Thyroid gland (tissue), 4 donors: ENCODE measurements at regions not wholly inside any gene's neighbourhood (a gene's known extent, or its start where the extent isn't known, plus 50 kb on each side); places are given as distances from the start of the nearest gene placed in this dataset.

ENCODE experiments used
- DNase-seq, 2 donors: peaks; one replicate each; pipeline ENCODE4 v3.0.0-alpha.2; 2019
- H3K27ac ChIP-seq, 3 donors: fragments of 200-600 bp; sonication (generic); 1 replicate in 2 of 3; 2 replicates in 1 of 3; pipeline ENCODE4 v1.5.1; 2016 to 2019; ENCODE audit warnings: mild to moderate bottlenecking in 1 of 3, moderate library complexity in 1 of 3
- H3K27me3 ChIP-seq: fragments of 200-600 bp; sonication (generic); one replicate; pipeline ENCODE4 v1.5.1; 2019
- H3K36me3 ChIP-seq, 2 donors: fragments of 200-600 bp; sonication (generic); one replicate each; pipeline ENCODE4 v1.5.1; 2016 to 2019
- H3K4me1 ChIP-seq, 2 donors: fragments of 200-600 bp; sonication (generic); one replicate each; pipeline ENCODE4 v1.5.1; 2017 to 2019
- H3K4me3 ChIP-seq, 3 donors: fragments of 200-600 bp; sonication (generic); replicated peaks in 1 of 3; 1 replicate in 2 of 3; 2 replicates in 1 of 3; pipeline ENCODE4 v1.5.1; 2016; ENCODE audit warnings: mild to moderate bottlenecking in 1 of 3
- H3K9me3 ChIP-seq: fragments of 200-600 bp; sonication (generic); one replicate; pipeline ENCODE4 v1.5.1; 2017
- POLR2A ChIP-seq, 2 donors: fragments of 450-650 bp; IDR thresholded peaks; one replicate each; pipeline ENCODE4 v1.6.1; 2017; ENCODE audit warnings: antibody characterized with exemption in 2 of 2, mild to moderate bottlenecking in 2 of 2, moderate library complexity in 1 of 2
- WGBS, 2 donors: methylation state at CpG; one replicate each; pipeline ENCODE4 v1.1.5; 2017; 5-methylcytosine and 5-hydroxymethylcytosine counted together
- intact Hi-C: fragments of 100-400 bp; cut with DNase I; formaldehyde crosslinking; loops from one replicate; pipeline ENCODE4 v1.15.1; 2023
- TF ChIP-seq, protein P1 (sequence below), 6 experiments: fragments of 200-600 bp in 3 of 6; fragments of 450-650 bp in 3 of 6; sonication (generic) in 3 of 6; IDR thresholded peaks; one replicate each; pipeline ENCODE4 v1.5.1; 2016 to 2019; ENCODE audit warnings: antibody characterized with exemption in 6 of 6, mild to moderate bottlenecking in 2 of 6, inconsistent platforms in 1 of 6, moderate library complexity in 1 of 6

DNA sequence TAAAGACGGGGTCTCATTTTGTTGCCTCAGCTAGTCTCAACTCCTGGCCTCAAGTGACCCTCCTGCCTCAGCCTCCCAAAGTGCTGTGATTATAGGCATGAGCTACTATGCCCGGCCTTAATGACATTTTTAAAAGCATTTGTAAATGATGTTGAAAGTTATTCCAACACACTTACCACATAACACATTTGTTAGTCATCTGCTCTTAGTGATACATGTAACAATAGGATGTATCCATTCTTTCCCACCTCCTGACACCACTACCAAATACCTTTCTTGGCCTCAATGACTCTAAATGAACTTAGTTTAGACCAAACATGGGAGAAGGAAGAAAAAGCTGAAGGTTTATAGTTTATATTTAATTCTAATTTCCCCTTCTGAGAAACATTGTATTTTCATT, 59.8 kb upstream of the MEDAG start:
- DNase-seq, result no peak
- no peak overlapping the region for H3K4me3 ChIP-seq
- H3K36me3 ChIP-seq, result no peaks in the 10 kb centered on the region
- H3K27ac ChIP-seq, result no peak overlapping the region
- intact Hi-C loops, result no loop called here
- peaks cover 0 to under 1% of the 10 kb centered on the region in 2 donors for H3K4me1 ChIP-seq
- WGBS, 2 donors, result 62 to 94% methylated on average over 2 of the region's 2 CpGs
- TF ChIP-seq POLR2A (IDR thresholded peaks at IDR 0.05), result no peak
- TF ChIP-seq, protein P1, sequence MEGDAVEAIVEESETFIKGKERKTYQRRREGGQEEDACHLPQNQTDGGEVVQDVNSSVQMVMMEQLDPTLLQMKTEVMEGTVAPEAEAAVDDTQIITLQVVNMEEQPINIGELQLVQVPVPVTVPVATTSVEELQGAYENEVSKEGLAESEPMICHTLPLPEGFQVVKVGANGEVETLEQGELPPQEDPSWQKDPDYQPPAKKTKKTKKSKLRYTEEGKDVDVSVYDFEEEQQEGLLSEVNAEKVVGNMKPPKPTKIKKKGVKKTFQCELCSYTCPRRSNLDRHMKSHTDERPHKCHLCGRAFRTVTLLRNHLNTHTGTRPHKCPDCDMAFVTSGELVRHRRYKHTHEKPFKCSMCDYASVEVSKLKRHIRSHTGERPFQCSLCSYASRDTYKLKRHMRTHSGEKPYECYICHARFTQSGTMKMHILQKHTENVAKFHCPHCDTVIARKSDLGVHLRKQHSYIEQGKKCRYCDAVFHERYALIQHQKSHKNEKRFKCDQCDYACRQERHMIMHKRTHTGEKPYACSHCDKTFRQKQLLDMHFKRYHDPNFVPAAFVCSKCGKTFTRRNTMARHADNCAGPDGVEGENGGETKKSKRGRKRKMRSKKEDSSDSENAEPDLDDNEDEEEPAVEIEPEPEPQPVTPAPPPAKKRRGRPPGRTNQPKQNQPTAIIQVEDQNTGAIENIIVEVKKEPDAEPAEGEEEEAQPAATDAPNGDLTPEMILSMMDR (IDR thresholded peaks at IDR 0.05), result no peak
- no peaks in the 10 kb centered on the region for H3K9me3 ChIP-seq
- H3K27me3 ChIP-seq, result no peaks in the 10 kb centered on the region

DNA sequence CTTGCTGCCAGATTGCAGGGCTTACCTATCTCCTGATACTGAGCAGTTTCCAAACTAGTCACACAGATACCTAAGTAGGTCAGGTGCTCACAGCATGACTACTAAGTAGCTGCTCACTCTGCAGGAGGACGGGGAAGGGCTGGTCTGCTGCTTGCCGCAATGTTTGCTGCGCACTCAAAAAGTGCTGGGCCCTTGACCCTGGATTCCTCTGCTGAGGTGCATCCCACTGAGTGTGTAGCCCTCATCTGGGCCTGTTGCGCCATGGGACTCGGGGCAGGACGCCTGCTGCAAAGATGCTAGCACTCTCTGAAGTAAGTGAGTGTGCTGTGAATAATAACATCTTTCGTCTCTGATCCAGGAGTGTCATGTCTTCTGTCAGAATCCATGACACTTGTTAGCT, 59.2 kb upstream of the MEDAG start:
- Histone ChIP-seq H3K27me3 (no peaks in the 10 kb centered on the region), H3K4me1 (no peaks in the 10 kb centered on the region), H3K36me3 (no peaks in the 10 kb centered on the region), H3K9me3 (no peaks in the 10 kb centered on the region), H3K27ac (no peak overlapping the region), H3K4me3 (no peak overlapping the region)
- no peak for TF ChIP-seq POLR2A (IDR thresholded peaks at IDR 0.05)
- intact Hi-C loops, result no loop called here
- 94 to 95% methylated on average over 7 of the region's 7 CpGs for WGBS, 2 donors
- DNase-seq, result no peak

DNA sequence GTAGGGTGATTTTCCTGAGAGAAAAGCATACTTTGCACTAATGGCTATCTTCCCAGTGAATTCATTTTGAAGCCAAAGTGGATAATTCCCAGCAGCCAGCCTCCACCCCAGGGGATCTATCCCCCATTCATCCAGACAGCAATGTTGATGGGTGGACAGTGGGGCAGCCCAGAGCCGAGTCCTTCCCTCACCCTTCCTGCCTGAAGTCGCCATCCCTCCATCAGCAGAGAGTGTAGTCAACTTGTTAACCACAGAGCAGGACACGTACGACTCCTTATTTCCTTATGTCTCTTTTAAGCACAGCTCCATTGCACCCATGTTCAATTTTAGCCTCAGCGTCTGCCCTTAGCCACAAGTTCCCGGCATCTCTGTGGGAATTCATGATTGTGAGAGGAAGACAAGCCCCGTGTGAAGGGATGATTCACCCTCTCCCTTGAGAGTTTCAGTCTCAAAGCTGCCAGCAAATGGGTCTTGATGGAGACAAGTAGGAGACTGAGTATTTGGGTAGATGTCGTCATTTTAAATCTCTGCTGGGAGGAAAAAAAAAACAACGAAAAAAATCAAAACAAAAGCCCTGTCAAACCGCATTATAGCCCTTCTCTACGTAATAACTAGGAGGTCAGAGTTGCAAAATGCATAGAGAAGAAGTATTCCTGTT, 58.3 kb upstream of the MEDAG start:
- H3K27me3 ChIP-seq, result no peaks in the 10 kb centered on the region
- DNase-seq, result no peak
- no peaks in the 10 kb centered on the region for H3K9me3 ChIP-seq
- H3K4me1 ChIP-seq, result no peaks in the 10 kb centered on the region
- no peak overlapping the region for H3K4me3 ChIP-seq
- intact Hi-C loops, result no loop called here
- TF ChIP-seq POLR2A (IDR thresholded peaks at IDR 0.05), result no peak
- TF ChIP-seq, protein P1 (IDR thresholded peaks at IDR 0.05), result no peak
- no peak overlapping the region for H3K27ac ChIP-seq
- H3K36me3 ChIP-seq, result no peaks in the 10 kb centered on the region
- 46 to 50% methylated on average over 11 of the region's 11 CpGs for WGBS, 2 donors

DNA sequence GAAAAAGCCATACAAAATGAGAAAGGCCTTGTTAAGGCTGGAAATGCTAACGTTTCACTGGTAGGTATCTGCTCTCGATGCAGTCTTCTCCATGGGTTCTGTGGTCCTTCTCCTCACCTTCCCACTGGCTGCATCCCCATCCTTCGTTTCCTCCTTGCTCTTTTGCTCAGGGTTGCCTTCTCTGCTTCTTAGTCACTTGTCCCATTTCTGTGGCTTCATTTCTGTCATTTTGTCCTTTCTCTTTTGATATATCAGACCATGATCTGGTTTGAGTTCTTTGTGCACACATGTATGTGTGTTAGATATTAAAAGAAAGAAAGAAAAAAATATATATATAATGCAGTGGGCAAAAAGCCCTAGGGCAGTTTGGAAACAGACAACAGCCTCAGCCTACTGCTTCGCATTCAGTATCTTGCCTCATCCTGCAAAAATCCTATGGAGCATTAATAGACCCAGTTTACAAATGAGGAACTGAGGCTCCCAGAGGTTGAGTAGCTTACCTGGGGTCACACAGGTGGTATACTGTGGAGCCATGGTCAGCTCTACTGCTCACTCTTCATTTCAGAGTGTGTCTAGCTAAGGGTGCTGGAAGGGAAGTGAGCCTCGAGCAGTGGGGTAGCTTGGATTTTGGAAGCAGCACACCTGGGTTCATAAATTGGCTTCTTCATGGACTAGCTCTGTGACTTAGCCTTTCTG, 57.6 kb upstream of the MEDAG start:
- H3K9me3 ChIP-seq, result no peaks in the 10 kb centered on the region
- WGBS, 2 donors, result 77 to 78% methylated on average over 5 of the region's 5 CpGs
- no peaks in the 10 kb centered on the region for H3K27me3 ChIP-seq
- H3K4me1 ChIP-seq, result no peaks in the 10 kb centered on the region
- H3K4me3 ChIP-seq, result no peak overlapping the region
- no peak for DNase-seq
- TF ChIP-seq, protein P1 (IDR thresholded peaks at IDR 0.05), result no peak
- no peak for TF ChIP-seq POLR2A (IDR thresholded peaks at IDR 0.05)
- H3K27ac ChIP-seq, result no peak overlapping the region
- intact Hi-C loops, result no loop called here
- H3K36me3 ChIP-seq, result no peaks in the 10 kb centered on the region

DNA sequence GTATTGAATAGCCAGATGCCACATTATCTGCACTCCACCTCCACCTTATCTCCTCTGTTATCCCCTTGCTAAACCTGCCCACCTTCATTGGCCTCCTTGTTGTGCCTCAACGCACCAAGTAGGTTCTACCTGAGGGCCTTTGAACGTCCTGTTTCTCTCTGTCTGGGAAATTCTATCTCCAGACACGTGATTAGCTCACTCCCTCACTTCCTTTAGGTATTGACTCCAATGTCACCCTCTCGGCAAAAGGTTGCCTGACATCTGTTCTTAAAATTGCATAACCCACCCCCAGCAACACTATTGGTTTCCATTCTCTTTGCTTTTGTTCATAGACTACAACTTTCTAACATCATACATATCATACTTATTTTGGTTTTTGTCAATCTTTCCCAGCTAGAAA, 56.5 kb upstream of the MEDAG start:
- no peak for DNase-seq
- intact Hi-C loops, result no loop called here
- no peaks in the 10 kb centered on the region for H3K27me3 ChIP-seq
- TF ChIP-seq, protein P1 (IDR thresholded peaks at IDR 0.05), result no peak
- no peak for TF ChIP-seq POLR2A (IDR thresholded peaks at IDR 0.05)
- no peak overlapping the region for H3K4me3 ChIP-seq
- 82 to 83% methylated on average over 4 of the region's 4 CpGs for WGBS, 2 donors
- H3K27ac ChIP-seq, result no peak overlapping the region
- no peaks in the 10 kb centered on the region for H3K4me1 ChIP-seq
- no peaks in the 10 kb centered on the region for H3K9me3 ChIP-seq
- no peaks in the 10 kb centered on the region for H3K36me3 ChIP-seq
